Erythroblast (primary cell): ENCODE measurements at regions not wholly inside any gene's neighbourhood (a gene's known extent, or its start where the extent isn't known, plus 50 kb on each side); places are given as distances from the start of the nearest gene placed in this dataset.
A peak's percentile ranks its signal among the peaks of the same experiment; 100 is the strongest.

Experiments used
- DNase-seq, 2 experiments: peaks; one replicate each; lab custom pipeline; 2025; lab: John Stamatoyannopoulos, UW
- GATA1 ChIP-seq: IDR thresholded peaks from 2 replicates; pipeline ENCODE4 v1.6.1; 2011; ENCODE audit warnings: low read depth, mild to moderate bottlenecking, control low read depth, low read length, moderate library complexity
- POLR2A ChIP-seq: IDR thresholded peaks from 2 replicates; pipeline ENCODE4 v1.6.1; 2011; ENCODE audit warnings: mild to moderate bottlenecking, low read length

DNA sequence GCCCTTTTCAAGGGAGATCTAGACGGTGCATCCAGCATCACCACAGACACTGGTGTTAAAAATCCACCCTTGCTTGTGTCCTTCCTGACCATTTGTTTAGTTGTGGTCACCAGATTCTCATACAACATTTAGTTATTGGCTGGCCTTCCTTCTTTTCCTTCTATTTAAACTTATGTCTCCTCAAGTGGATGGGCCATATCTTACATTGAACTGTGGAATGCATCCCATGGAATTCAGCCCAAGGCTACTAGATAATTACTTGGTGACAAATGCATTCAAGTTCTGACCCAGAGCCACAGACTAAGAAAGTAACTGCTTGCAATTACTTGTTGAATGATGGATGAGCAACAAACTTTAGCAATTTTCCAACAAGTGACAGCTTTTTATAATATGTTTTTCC lies 198.9 kb upstream of the SSTR4 start:
- no peak for TF ChIP-seq GATA1
- no peak for TF ChIP-seq POLR2A
- DNase-seq = no peak

DNA sequence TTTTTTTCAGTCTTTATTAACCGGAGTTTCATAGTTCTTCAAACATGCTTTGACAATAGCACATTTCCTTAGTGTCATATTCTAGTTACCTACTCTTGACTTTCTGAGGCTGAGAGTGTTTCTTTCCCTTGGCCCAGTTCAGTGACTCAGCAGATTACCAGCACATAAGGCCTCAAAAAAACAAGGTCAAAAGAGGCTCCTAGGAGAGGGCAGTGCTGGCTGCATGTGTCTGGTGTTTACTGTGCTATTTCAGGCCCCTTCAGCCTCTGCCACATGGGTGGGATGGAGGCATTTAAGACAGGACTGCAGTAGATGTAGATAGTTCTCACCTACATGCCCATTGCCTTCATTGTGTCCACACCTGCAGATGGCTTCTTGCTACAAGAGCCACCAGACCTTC lies 198.2 kb upstream of the SSTR4 start:
- DNase-seq = peak; percentile 69 to 76

DNA sequence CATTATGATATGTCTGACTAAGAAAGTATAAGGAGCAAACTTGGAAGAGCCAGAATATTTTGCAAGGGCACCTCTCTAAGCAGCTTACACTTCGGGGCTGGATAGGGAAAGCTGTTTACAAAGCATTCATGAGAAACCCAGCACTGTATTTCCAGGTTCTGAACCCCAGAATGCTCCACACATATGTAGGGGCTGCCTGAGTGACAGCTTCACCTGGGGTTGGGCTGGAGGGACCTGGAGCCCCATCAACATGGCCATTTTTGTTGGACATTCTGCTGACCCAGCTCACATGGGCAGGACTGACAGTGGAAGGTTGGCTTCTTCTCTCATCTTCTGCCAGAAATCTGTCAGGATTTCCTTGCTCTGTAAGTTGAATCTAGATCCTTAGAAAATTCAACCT lies 197.1 kb upstream of the SSTR4 start:
- DNase-seq = no peak
- no peak for TF ChIP-seq POLR2A
- no peak for TF ChIP-seq GATA1

More for the DNA sequence above, 198.2 kb upstream of the SSTR4 start:
- TF ChIP-seq POLR2A (no peak), GATA1 (no peak)

DNA sequence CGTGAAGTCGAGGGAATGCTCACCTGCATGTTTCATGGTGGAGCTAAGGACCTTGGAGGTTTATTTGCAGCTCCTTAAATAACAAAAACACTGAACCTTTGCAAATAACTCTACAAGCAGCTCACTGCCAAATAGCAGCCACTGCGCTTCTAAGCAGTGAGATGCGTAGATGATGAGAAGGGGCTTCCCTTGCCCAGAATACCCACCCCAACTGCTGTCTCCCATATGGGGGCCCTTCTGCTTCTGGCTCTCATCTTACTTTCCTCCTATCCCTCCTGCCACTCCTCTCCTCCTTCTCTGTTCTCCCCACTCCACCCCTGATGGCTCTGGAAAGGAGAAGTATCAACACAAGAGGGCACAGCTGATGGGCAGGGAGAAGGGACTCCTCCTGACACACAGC lies 193.3 kb upstream of the SSTR4 start:
- TF ChIP-seq GATA1 = no peak
- no peak for TF ChIP-seq POLR2A
- DNase-seq = no peak

DNA sequence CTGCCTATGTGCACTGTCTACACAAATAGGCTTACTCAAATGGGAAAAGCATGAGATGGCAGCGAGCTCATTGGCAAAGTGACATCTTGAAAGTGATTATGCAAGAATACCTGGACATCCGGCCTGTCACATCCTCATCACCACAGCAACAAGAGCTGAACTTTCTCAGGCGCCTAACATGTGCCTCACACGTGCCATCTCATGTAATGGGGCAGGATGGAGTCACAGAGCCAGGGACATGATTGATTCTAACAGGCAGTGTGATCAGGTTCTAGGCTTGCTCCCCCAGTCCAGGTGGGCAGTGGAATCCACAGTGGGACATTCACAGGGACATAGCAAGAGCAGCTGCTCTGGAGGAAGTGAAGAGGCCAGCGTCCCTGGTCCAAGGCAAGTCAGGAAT lies 192.3 kb upstream of the SSTR4 start:
- DNase-seq = no peak

DNA sequence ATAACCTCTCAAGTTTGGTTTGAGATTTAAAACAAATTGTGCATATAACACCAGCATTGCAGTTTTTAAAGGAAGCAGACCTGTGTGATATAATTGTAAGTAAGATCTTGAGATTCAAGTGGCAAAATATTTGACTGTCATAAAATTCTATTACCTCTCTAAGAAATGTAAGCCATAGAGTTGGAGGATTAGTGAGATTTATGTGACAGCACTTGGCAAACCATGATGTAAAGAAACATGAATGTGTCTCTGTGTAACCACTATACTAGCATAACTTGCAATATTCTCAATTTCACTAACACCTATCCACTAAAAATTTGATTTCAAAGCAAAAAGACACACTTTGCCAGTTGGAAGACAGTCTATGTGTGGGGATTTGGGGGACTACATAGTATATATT lies 190.2 kb upstream of the SSTR4 start:
- TF ChIP-seq POLR2A (no peak), GATA1 (no peak)
- no peak for DNase-seq

More for the DNA sequence above, 192.3 kb upstream of the SSTR4 start:
- TF ChIP-seq POLR2A (no peak), GATA1 (no peak)

DNA sequence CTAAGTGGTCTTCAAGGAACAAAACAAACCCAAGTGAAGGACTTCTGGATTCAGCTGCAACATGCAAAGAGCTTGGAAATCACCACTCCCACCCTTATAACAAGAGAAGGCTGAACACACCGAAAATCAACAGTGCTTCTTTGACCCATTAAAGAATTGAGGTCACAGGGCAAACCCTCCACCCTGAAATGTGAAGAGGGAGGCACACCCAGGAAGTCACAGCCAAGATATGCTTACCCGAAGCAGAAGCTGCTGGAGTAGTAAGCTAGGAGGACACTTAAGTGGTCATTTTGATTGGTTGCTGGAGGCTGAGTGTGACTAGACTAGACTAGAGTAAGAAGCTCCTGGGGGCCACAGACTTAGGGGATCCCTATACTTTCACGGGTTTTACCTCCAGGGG lies 188.2 kb upstream of the SSTR4 start:
- no peak for DNase-seq
- no peak for TF ChIP-seq GATA1
- TF ChIP-seq POLR2A = no peak

DNA sequence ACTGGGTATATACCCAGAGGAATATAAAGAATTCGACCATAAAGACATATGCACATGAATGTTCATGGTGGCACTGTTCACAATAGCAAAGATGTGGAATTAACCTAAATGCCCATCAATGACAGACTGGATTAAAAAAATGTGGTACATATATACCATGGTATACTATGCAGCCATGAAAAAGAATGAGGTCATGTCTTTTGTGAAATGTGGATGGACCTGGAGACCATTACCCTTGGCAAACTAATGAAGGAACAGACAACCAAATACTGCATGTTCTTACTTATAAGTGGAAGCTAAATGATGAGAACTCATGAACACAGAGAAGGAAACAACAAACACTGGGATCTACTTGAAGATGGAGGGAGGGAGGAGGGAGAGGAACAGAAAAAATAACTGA lies 186.7 kb upstream of the SSTR4 start:
- no peak for DNase-seq
- TF ChIP-seq GATA1 (no peak), POLR2A (no peak)

DNA sequence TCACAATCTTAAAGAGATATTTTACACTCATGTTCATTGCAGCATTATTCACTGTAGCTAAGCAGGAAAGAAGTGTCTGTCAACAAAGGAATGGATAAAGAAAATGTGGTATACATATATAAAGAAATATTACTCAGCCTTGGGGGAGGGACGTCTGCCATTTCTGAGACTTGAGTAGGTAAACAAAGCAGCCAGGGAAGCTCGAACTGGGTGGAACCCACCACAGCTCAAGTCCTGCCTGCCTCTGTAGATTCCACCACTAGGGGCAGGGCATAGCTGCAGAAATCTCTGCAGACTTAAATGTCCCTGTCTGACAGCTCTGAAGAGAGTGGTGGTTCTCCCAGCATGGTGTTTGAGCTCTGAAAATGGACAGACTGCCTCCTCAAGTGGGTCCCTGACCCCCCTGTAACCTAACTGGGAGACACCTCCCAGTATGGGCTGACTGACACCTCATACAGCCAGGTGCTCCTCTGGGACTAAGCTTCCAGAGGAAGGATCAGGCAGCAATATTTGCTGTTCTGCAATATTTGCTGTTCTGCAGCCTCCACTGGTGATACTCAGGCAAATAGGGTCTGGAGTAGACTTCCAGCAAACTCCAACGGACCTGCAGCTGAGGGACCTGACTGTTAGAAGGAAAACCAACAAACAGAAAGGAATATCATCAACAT lies 183.3 kb upstream of the SSTR4 start:
- peak; percentile 37 to 62 for DNase-seq

DNA sequence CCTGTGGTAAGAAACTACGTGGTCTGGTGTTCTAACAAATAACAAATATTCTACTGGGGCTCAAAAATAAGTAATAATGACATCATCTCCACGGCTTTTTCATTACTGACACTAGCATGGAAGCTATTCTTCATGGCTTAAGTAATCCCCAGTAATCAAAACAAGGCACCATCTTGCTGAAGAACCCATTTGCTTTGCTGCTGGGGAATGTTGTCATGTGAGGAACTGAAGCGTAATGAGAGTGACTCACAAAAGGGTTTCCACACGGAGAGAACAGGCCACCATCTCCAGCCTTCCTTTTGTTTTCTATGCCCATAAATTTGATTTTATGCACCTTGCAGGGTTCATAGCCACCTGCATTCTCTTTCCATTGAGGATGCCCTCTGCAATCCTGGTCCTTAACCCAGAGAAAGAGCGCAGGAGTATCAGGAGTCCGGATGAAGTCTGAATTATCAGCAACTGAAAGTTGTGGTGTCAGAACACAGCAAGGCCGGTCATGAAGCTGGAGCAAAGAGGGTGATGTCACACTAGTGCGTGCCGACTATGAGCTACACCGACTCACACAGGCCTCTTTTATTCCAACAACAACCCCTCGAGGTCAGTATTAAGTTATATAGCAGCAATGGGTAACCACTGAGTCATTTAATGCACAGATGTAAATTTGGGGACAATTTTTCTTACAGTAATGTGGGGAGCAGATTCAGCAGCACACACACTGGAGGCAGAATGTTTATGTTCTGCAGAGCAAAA lies 173.7 kb upstream of the SSTR4 start:
- no peak for DNase-seq
- TF ChIP-seq POLR2A (no peak), GATA1 (no peak)

DNA sequence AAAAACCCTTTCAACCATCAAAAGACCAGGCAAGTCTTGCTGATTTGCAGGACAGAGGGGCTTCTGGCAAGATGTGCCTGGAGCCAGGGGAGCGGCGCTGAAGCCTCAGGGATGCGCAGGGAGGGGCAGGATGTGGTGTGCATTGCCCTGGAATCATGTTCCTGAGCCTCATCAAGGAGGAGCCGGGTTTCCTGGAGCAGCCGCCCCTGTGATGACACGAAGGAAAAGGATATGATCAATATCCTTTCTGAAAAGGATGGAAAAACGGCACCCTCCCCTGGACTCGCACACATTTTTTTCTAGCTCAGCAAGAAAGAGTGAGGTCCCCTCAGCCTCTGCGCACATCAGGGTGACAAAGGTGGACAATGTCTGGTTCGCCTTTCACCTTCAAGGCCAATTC lies 173.1 kb upstream of the SSTR4 start:
- DNase-seq = no peak
- TF ChIP-seq GATA1 = no peak
- TF ChIP-seq POLR2A = no peak

DNA sequence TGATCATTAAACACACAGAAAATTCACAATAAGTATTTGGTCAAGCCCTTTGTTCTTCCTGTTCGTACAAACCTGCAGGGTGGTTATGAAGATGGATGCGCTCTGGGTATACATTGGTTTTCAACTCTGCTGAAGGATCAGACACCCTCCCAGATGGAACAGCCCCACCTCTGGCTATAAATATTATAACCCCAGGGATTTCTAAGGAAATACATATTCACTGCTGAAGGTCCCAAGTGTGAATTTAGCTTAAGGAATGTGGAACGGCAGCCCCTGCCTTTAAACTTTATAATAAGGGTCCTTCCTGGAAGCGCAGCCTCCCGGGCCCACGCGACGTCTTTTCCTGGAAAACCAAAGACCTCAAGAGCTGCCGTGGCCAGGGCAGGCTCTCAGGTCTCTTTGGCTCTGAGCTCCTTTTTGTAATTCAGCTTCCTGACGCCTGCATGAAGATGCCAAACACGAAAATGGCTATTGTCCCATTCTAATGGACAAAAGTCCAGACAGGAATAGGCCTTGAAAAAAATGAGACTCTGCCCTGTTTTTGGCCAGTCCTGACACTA lies 172.4 kb upstream of the SSTR4 start:
- TF ChIP-seq POLR2A (no peak), GATA1 (no peak)
- DNase-seq = no peak

DNA sequence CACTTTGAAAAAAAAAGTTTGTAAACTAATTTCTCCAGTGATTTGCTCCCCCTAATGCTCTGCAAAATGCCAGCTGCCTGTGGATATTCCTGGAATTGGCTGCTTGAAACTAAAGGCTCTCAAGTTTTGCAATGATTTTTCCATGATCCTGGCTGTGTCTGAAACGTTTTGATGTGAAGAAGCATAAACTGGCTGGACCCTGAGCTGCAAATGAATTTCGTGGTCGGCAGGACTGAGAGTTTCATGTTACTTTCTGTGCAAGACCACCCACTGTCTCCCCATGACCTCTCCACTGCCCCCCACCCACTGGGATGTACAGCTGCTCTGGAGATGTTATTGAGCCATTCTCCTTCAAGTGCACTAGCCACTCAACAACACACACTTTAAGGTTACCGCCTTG lies 171.3 kb upstream of the SSTR4 start:
- no peak for DNase-seq
- no peak for TF ChIP-seq POLR2A
- TF ChIP-seq GATA1 = no peak

DNA sequence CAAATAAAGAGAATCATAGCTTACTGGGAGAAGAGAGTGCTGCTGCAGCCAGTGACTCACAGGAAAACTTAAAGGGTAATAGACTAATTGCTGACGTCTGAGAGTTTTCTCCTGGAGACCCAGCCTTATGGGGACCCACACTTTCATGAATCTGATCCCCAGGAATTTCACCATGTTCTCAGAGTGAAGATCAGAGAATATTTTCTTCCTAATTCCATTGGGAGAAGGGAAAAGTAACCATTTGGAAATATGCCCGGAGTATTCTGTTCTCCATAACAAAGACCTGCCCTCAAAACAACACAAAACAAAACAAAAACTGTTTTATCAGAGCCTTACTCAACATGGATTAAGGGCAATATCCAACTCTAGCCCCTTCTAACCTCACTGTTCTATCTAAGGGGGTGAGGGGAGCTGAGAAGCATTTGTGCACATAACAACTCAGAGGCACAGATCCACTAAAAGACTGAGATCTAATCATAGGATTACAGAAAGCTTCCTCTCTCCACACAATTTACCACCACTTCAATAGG lies 168.2 kb upstream of the SSTR4 start:
- DNase-seq = no peak
- TF ChIP-seq POLR2A (no peak), GATA1 (no peak)

DNA sequence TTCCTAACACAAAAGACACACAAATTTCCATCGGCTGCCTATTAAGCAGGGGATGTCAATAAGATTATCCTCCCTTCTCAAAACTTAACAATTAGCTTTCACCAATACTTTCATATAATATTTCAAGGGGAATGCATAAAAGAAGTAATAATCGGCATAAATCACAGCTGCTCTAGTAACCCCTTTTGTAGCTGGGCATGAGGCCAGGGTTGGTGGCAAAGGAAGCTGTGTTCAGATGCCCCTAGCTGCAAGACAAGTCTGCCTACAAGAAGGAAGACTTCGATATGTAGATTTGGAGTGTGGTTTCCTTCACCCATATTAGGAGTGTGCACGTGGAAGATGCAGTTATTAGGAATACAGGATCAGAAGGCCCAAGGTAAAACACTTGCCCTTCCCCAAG lies 156.9 kb upstream of the SSTR4 start:
- TF ChIP-seq GATA1 (no peak), POLR2A (no peak)
- no peak for DNase-seq
